CD4-positive, alpha-beta T cell treated with Interferon gamma for 1 hour (primary cell): ENCODE measurements at regions not wholly inside any gene's neighbourhood (a gene's known extent, or its start where the extent isn't known, plus 50 kb on each side); places are given as distances from the start of the nearest gene placed in this dataset.
"Not testable (repeated sequence)": the region's sequence is repeated elsewhere in the genome, so short reads cannot be mapped to it uniquely, and the experiment has no call there.

Experiments used
- DNase-seq: peaks from one replicate; pipeline ENCODE4 v3.0.0-alpha.2; 2020

DNA sequence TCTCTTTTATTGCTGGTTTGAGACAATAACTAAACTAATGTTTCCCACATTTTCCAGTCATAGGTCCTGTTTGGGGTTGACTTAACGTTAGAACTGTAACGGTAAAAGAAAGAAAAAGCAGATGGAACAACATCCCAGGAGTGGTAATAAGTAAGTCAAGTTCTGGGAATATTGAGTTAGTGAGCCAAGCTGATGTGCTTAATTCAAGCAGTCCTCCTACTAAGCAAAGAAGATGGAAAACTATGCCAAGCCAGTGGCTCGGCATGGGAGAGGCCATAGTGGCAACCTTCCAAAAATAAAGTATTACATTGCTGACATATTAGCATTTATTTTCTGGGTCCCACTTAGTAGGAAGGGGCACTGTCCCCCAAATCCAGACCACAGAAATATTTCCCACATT, 161.7 kb upstream of the CDH5 start:
- no peak for DNase-seq

DNA sequence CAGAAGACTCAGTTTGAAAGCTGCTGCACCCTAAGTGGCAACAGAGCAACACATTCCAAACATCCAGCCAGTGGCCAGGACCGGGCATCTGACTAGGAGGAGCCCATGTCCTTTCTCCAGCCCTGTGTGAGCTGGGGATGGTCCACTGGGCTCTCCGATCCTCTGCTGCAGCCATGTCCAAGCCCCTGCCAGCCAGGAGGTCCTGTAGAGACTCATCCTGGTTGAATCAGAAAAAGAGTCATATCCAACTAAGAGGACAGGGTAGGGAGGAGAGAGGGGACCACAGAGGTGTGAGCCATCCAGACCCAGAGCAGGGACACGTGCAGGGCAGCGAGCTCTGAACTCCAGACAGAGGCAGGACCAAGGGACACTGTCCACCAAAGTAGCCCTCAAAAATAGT, 163.0 kb upstream of the CDH5 start:
- no peak for DNase-seq

DNA sequence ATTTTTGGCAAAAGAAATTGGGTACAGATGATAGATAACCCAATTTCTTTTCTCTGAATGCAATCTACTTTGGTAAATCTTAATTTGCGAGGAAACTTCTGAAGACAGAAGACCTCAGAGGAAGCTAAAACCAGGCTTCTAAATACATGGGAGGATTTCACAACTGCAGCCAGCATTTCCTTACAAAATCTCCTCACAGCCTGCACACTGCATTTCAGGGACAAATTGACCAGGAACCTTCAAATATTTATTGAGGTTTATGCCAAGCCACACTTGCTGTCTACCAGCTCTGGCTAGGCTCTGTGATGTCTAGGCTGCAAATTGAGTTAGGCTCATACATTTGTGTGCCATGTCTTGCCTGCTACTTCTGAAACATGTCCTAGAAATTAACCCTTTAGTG, 167.3 kb upstream of the CDH5 start:
- DNase-seq = no peak

DNA sequence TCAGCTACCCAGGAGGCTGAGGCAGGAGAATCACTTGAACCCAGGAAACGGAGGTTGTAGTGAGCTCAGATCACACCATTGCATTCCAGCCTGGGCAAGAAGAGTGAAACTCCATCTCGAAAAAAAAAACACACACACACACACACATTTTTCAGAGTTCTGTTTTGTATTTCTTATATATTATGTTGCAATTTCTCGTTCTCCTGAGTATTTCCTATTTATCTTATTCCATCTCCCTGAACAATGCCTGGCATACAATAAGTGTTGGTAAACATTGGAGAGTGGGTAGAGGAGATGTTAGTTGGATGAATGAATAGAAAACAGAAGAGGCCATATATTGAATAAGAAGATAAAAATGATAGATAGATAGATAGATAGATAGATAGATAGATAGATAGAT, 167.8 kb upstream of the CDH5 start:
- DNase-seq = no peak

DNA sequence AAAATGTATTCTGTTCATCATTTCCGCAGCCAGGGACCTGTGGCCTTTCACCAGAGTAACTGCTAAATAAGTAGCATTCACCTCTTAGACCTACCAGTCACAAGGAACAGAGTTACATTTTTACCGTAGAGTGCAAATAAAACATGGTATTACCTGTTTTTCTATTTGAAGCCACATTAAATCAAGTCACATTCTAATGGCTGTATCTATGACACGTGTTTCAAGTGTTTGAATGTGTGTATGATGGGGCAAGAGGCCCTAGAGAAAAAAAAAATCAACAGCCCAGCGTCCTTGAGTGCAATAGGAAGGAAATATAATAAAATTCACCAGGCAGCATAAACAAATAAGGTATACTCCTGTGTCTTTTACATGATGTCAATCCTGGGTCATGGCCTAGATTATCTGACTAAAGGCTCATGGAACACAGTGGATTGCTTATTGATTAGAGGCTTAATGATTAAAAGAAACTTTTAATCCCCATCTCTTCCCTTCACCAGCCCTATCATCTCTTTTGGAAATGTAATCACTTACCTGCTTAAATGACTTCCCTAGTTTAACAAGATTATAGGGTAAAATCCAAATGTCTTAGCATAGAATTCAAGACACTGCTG, 168.7 kb upstream of the CDH5 start:
- DNase-seq = no peak

DNA sequence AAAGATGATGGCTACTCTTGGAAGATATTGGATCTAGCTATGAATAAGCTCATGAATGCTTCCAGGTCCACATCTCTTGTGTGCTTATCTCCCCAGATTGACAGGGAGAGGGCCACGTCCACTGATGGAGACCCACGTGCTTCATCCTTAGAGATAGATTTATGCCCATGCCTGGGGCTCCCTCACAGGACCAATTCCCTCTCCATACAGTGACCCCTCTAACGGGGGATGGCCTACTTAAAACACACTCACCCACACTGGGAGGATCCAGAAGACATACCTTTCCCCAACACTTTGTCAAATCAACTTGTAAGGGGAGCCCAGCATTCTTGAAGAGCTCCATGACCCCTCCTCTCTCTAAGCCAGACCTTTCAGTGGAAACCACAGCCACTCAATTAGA, 169.7 kb upstream of the CDH5 start:
- DNase-seq = no peak

DNA sequence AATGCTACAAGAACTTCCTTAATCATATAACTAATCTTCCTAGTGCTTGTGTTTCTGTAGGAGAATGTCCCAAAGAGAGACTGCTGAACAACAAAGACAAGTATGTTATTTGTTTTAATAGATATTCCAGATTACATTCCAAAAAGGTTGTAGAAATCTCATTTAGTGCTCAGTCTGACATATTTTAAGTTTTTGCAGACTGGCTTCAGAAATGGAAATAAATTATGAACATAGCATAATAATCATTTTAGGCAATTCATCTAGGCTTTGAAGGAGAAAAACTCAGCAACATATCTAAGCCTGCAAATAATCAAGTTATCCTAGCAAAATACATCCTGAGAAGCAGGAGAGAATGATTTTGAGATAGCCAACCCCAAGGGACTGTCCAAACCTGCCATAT, 171.6 kb upstream of the CDH5 start:
- no peak for DNase-seq

DNA sequence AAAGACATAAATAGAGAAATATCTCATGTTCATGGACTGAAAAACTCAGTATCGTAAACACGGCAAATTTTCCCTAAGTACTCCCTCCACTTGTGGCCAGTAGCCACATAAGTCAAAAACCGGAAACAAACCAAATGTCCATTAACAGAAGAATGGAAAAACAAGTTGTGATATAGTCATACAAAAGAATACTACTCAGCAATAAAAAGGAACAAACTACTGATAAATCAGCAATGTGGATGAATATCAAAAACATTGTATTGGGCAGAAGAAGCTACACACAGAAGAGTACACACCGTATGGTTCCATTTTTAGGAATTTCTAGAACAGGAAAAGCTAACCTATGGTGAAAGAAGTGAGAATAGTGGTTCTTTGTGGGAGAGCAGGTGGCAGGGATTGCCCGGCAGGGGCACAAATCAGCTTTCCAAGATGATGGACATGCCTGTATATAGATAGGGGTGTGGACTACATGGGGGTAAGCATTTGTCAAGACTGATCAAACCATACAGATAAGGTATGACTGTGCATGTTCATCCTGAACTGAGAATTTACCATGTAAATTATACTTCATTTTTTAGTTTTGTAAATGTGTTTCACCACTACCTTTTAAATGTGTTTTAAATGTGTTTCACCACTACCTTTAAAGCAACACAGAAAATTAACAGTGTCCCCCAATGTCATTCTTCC, 172.8 kb upstream of the CDH5 start:
- DNase-seq = no peak

DNA sequence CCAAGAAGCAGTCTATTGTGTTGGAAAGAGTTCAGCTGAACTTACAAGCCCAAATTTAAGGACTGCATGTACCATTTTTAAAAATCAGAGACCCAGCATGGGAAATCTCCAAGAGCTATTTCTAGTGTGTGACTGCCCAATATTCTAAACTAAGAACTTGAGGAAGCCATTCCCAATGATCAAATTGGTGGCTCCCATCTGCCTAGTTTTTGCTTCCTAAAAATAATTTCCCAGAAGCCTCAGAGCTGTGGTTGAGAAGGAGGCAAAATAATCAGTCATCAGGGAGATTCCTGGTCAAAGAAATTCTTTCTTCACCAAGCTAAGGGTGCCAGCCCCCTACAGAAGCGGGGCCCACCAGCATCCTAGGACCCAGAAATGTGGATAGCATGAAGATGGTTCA, 176.1 kb upstream of the CDH5 start:
- DNase-seq = no peak

DNA sequence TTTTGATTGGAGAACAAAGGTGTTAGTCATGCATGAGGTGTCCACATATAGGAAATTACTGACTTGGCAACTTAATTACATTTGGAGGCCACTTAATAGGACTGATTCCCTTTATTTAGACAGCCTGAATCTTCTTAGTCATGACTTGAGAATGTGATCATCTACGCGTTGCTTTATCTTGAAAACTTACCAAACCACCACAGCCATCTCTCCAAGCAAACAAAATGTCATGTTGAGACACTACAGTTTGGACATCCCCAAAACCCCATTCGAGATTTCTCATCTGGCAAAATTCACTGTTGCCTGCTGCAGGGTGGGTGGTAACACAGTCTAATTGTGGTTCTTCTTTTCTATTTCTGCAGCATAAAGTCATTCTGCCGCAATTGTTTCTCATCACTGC, 176.5 kb upstream of the CDH5 start:
- no peak for DNase-seq

DNA sequence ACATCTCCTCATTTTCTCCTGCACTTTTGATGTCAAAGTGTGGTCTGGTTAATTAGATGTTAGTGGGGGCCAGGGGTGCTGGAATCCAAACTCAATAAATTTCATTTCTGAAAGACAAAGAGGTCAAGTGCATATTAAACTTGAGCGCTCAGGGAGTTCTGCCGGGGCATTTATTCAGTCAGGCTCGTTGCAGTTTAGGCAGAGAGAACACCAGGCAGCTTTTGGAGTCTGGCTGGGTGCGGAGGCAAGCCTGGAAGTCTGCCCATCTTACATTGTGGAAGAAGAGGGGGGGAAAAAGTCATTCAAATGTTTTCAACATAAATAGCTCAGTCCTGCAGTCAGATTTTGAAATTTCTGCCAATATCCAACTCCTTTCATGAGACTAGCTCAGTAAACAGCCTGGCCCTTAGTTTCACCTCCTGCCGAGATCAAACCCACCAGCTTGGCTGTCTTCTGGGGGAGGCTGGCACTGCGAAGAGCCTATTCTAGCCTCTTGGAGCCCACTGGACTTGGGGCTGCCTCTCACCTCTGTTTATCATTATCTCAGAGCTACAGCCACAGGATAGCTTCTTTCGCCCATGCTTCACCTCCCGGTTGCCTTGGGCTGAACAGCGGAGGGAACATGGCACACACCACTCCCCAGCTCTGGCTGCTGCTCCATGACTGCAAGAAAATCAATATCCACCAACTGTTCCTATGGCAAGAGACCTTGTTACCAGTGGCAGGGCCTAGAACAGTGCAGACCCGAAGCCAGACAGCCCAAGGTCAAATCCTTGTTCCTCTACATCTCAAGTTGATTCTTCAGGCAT, 177.4 kb upstream of the CDH5 start:
- DNase-seq = no peak

DNA sequence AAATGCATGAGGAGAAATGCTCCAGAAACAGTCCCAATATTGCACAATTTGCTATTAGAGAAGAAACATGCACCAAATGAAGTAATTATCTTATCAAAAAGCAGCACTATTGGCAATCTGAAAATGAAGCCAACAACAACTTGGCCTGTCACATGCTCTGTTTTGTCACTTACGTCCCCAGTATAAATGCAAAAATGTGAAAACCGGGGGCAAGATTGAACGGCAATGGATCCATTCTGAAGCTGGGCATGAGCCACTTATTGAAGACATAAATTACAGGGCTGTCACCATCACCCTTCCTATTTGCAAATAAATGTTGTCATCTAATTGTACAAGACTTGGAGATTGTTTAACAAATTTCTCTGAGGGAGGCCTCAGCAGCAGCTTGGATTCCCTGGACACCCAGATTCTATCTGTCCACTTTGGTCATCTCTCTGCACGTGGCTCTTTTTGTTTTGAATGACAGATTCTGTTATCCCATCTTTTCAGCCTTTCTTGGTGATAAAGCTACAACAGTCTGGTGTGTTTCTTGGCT, 180.2 kb upstream of the CDH5 start:
- no peak for DNase-seq

DNA sequence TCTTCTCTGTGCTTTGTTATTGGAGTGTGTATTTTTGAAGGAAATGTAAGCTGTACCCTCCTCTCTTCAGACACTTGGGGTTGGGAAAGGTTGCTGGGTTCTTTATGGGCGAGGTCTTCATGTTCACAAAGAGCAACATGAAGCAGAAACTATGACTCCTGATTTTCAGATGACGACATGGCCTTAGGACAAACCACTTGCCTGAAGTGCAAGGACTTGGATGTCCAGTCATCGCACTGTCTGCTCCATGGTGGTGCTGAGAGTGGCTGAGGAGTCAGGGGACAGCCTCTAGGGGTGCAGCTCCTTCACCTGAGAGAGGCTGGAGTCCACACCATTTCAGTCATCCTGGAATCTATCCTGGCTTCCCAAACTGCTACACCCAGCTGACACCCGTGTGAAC, 183.9 kb upstream of the CDH5 start:
- no peak for DNase-seq

DNA sequence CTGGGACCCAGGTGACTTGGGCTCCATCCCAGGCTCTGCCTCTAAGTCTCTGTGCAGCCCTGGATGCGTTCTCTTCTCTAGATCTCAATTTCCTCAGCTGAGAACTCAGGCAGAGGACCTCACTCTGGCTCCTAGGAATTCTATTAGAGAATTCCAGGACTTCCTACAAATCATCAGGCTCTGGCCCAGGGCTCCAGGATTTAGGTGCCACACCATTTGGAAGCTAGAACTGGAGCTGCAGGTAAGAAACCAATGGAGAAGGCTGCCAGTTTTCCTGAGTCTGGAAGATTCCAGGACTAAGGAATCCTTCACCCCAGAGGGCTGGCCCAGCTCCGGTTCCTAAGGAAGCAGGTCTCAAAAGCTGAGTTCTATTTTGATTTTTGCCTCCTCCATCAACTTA, 189.8 kb upstream of the CDH5 start:
- DNase-seq = no peak

DNA sequence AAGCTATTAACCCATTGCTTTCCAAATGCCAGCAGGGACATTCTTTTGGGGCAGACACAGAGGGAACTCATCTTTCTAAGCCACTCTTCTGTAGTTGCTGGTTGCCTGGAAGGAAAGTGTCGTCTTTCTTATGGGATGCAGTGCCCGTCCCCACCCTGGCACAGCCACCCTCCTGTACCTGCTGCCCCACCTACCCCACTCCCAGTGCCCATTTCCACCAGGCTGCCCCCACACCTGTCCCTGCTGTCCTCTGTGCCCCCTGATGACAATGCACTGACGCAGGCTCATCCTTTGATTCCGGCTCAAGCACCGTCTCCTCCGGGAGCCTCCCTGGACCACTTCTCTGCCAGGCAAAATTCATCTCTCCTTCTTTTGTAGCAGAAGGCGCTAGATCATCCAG, 190.4 kb upstream of the CDH5 start:
- no peak for DNase-seq

DNA sequence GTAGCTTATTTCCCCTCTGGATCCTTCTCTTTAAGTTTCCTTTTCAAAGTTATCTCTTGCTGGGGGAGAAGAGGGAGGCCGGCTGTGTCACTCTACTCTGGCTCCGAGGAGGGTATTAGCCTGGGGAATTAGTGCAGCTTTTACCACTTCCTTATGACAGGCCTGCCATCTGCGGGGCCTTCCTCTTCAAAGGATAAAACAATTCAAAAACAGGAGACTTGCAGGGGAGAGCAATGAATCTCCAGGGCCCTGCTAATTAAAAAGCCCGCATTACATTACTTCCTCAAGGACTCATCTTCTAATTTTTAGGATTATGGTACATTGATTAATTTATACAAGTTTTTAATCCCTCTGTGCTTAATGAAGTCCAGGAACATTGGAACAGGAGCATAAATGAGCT, 190.9 kb upstream of the CDH5 start:
- no peak for DNase-seq

DNA sequence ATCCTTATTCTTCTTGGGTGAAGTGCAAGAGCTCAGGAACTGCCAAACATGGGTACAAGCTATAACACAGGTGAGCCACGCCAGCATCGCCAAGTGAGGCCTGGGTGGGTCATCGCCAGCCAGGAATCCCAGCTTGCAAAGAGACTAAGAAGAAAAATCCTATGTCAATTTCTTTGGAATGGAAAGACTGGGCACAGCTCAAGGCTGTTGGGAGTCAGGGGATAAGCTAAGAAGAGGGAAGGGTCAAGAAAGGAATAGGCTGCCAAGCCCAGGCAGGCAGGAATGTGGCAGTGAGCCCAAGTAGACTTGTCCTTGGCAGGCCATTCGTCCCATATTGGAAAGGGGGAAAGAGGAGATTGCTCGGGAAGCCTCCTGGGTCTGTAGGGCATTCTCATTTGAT, 191.4 kb upstream of the CDH5 start:
- no peak for DNase-seq

DNA sequence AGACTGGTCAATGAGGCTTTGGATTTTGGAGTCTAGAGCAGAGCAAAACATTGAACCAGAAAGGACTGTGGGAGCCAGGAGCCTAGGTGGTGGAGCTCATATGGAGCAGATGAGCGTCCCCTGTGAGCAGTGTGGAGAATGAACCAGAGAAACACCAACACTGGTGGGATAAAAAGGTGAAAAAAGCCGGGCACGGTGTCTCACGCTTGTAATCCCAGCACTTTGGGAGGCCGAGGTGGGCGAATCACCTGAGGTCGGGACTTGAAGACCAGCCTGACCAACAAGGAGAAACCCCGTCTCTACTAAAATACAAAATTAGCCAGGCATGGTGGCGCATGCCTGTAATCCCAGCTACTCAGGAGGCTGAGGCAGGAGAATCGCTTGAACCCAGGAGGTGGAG, 192.7 kb upstream of the CDH5 start:
- DNase-seq = not testable (repeated sequence)

DNA sequence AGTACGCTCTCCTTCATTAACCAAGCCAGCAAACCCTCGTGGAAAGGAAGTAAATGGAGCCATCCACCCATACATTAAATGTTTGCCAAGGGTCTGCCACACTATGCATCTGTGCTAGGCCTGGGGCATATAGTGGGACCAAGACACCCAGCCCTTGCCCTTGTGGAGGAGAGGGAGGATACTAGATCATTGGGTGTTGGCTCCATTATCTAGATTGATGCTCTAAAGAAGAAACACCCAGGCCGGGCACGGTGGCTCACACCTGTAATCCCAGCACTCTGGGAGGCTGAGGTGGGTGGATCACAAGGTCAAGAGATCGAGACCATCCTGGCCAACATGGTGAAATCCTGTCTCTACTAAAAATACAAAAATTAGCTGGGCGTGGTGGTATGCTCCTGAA, 193.3 kb upstream of the CDH5 start:
- DNase-seq = not testable (repeated sequence)

DNA sequence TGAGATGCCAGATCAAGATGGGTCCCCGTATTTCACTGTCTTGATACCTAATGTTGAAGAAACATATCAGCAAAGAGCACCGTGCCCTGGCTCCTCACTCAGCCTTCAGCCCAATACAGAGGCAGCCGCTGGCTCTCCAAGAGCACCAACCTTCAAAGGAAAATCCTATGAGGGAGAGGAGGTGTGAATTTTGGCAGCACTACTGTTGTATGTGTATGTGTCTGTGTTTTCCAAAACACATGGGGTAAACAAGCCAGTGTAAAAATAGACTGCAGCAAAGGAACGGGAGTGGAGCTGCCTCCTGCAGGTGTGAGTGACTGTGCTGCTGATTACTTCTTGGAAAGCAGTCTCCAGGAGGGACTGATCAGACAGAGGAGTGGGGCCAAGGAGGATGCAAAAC, 194.0 kb upstream of the CDH5 start:
- DNase-seq = no peak

DNA sequence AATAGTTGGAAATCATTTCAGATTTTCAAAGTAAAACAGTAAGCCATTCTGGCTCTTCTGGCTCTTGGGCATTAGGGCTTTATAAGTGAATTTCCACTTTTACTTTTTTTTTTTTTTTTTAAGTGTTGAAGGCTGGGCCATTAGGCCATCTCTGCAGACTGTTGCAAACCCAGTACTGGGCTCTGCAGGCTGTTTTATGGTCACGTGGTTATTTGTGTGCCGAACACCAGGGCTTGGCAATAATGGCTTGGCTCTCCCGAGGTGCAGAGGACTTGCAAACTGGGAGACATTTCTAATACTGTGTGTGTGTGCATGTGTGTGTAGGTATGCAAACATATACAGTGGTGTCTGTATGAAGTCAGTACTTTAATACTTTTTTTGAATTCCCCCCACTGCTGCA, 194.9 kb upstream of the CDH5 start:
- DNase-seq = no peak

DNA sequence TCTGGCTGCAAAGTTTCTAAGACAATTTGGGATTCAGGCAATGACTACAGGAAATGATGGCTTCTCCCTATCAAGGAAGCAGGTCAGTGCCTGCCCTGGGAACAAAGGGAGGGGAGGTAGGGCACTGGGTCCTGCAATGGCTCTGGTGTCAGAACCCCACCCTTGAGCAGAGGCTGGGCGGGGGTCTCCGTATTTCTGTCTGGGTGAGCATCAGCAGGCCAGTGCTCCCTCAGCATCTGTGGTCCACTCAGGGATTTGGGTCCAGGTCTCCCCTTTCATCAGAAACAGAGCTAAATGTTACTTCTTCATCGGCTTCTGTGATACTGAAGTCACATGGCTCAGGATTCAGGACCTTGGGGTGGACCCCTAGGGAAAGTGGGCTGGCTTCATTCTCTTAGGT, 195.5 kb upstream of the CDH5 start:
- DNase-seq = no peak

DNA sequence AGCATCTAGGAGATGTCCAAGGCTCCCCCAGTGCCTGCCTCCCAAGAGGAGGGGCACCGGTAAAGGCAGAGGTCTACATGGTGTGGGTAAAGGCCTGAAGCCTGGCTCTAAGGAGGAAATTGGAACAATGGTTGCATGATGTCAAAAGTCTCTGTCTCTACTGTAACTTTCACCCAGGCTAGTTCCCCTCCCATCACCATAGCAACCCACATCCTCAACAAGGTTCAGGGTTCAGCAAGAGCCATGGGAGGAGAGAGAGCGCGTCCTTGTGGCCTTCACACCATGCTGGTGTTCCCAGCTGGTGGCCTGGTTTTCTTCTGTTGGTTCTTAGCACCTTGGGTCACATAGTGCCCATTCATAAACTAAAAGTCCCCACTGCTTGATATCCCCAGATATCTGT, 196.7 kb upstream of the CDH5 start:
- DNase-seq = peak; percentile 5

DNA sequence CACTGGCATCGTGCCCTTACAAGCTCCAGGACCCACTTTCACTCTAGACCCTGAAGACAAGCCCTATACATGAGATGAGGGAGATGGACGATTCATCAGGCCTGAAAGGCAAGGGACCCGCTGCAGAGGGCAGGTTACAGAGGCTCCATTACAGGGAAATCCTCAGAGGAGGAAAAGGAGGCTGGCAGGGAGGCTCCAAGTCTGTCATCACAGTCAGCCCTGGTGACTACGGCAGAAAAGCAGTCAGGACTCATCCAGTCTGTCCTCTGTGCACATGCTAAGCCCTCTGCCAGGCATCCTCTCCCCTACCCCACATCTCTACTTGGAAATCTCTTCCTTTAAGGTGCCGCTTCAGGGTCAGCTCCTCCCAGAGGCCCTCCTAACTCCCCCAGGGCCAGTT, 197.7 kb upstream of the CDH5 start:
- no peak for DNase-seq
